HG02798 (cell line): ENCODE measurements at regions not wholly inside any gene's neighbourhood (a gene's known extent, or its start where the extent isn't known, plus 50 kb on each side); places are given as distances from the start of the nearest gene placed in this dataset.
"Not testable (repeated sequence)": the region's sequence is repeated elsewhere in the genome, so short reads cannot be mapped to it uniquely, and the experiment has no call there.

Experiments used
- ATAC-seq: cut with Tn5 transposase; IDR thresholded peaks from one replicate; pipeline ENCODE4 v1.9.1; 2021; ENCODE audit warnings: mild to moderate bottlenecking; ENCODE audit not compliant: unreplicated experiment, poor library complexity

DNA sequence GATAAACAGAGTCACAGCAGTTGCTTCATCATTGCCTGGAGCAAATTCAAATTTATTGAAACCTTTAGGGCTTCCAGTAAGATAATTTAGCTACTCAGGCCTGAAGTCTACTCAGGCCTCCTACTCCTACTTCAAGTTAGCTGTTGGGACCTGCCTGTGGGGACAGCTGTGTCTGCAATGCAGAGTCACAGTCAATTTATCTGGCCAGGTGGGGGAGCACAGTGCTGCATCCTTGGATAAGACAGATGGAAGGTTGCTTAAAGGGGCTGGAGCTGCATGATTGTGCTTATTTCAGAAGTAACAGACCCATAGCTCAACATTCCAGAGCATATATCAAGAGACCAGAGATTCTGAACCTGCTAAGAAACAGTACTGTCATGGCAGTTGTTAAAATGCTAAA is 932.1 kb downstream of the QKI start:
- no peak for ATAC-seq

DNA sequence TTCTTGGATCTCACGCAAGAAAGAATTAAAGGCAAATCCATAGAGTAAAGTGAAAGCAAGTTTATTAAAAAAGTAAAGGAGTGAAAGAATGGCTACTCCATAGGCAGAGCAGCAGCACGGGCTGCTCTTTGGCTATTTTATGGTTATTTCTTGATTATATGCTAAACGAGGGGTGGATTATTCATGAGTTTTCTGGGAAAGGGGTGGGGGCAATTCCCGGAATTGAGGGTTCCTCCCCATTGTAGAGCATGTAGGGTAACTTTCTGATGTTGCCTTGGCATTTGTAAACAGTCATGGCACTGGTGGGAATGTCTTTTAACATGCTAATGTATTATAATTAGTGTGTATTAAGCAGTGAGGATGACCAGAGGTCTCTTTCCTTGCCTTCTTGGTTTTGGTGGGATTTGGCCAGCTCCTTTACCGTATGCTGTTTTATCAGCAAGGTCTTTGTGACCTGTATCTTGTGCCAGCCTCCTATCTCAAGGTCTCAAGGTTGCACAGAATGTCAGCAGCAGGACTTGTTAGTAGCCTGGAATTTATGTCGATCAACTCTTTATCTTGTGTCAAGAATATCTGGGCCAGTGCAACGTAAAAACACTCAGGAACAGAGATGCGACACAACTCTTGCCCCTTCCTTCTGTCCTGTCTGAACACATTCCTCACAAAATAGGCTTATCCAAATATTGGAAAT is 931.4 kb downstream of the QKI start:
- no peak for ATAC-seq

DNA sequence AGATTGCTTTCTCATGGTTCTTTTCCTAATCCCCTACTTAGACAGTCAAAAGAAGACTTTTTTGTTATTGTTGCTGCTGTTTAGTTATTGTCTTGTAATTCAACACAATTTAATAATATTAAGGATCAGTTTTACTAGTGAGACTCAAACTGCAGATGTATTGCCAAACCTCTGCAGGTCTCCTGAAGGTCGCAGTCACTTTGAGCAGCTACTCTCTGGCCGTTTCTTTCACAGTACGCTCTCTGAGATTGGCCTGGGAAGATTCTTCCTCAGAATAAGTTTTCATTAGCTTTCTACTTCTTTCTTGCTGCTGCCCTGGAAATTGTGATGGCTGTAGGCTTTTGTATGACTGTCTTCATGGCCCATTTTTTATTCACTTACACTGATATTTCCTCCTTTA is 930.8 kb downstream of the QKI start:
- ATAC-seq = no peak

DNA sequence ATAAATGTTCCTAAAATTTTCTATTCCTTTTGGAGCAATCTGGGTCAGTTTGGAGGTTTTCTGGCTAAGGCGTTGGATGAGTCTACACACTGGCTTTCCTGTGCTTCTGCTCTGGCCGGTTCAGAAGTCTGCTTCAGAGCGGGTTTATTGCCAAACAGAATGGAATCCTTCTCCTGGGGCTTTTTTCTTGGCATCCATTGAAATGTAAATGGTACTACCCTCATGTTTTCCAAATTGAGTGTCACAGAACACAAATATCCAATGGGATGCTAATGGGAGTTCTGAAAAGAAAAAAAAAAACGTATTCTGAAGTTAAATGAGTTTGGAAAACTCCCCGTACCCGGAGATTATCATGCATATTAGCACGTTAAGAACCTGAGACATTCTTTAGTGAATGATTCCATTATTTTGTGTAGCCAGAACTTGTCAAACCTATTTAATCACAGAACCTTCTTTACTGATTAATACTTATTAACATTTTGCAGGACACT is 930.3 kb downstream of the QKI start:
- no peak for ATAC-seq

DNA sequence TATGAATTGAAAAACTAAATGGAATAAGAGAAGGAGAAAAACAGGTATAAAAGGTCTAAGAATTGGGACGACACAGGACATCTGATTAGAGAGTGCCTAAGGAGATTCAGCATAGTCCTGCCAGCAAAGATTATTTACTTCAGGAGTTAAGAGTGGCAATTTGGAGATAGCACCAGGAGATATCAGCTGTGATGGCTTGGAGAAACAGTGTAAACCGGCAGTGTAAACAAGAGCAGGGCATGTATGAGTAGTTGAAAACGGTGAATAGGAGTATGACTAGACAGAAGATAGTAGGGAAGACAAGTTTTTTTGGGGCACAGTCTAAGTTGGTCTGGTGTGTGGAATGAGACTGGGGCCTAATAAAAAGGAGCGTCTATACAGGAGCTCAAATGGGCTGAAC is 924.9 kb downstream of the QKI start:
- ATAC-seq = not testable (repeated sequence)

DNA sequence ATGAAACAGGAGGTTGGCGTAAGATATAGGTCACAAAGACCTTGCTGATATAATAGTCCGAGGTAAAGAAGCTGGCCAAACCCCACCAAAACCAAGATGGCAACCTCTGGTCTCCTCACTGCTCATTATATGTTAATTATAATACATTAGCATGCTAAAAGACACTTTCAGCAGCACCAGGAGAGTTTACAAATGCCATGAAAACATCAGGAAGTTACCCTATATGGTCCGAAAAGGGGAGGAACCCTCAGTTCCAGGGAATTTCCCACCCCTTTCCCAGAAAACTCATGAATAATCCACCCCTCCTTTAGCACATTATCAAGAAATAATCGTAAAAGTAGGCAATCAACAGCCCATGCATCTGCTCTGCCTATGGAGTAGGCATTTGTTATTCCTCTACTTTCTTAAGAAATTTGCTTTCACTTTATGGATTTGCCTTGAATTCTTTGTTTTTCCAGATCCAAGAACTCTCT is 923.4 kb downstream of the QKI start:
- no peak for ATAC-seq

DNA sequence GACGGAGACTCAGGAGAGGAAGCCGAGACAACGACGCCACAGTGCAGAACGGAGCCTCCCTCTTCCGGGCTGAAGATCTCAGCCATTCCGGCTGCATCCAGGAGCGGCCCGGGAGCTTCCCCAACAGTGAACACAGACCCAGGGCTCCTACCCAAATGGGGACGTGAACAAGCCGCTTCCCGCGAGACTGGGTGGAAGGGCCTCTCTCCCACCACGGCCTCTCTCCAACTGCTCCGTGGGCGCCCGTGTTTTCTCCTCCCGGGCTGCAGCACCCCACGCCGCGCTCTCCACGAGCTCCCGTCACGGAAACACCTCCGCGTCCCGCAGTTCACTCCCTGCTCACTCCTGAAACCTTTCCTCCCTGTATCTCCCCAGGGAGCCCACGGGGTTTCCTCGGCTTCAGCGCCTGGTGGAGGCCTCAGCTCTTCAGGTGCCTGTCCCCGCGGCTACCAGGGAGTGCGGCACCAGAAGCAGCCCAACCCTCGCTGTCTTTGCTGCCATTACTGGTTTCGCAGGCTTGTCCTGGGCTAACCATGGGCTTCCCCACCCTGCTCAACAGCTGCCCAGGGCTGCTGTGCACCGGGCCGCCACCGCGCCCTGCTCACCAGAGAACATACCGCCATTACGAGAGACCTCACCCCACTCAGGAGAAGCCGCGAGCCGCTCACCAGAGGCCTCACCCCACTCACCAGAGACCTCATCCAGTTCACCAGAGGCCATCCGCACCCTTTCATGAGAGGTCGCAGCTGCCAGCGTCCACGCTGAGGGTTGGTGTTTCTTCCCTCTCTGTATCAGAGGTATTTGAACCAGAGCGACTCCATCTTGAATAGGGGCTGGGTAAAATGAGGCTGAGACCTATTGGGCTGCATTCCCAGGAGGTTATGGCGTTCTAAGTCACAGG is 922.8 kb downstream of the QKI start:
- no peak for ATAC-seq

DNA sequence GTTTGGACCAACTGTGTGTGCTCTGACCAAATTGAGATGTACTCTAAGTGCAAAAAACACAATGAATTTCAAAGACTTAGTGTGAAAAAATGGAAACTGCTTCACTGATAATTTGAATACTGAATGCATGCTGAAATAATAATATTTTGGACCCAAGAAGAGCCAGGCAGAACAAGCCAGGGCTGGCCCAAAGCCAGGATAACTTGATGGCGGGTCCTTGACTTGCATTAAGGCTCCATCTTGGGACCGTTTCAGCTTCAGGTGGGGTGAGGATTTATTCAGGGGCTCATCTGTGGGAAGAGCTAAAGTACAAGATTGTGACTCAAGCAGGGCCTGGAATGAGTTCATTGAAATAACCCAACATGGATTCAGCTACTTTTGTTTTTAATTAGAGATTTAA is 921.9 kb downstream of the QKI start:
- no peak for ATAC-seq

DNA sequence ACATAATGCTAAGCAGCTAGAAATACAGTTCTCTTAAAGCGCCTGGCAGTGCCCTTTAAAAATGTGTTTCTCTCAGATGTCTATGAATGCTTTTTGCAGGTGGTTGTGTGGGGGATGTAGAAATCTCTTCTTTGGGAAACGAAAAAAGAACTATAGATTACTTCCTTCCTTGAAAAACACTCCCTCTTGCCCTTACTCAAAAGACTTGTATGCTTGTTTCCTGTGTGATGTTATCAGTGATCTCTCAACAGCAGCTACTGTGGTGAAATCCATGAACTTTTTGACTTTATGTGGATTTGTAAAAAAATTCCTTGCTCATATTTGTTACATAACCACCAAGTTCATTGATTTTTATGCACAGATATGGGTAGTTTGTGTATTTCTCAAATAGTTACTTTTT is 916.5 kb downstream of the QKI start:
- ATAC-seq = no peak

DNA sequence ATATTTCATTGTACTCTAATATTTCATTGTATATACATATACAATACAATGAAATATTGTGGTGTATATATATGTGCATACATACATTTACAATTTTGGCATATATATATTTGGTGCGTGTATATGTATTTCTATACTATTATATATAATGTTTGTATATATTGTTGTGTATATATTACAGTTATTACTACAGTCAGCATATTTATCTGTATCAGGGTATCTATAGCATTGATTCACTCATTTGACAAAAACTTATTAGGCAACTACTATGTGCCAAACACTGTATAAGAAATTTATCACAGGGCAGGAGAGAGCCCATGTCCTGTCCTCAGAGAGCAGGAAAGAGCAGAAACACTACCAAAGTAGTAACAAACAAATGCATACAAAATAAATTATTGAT is 910.6 kb downstream of the QKI start:
- ATAC-seq = no peak

DNA sequence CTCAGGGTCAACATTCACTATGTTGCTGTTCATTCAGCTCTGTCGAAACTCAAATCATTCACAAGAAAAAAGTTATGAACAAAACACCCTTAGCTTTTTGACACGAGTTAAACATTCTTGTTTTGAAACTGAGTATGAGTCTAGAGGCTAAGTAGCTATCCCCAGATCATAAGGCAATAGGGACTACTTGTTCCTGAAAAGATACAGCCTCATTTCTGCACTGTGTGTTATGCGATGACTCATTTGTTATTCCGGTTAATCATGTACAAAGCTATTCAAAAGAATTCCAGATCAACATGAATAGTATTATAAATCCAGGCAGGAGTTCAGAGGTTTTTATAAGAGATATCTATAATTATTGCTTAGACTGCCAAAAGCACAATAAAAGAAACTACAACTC is 908.0 kb downstream of the QKI start:
- no peak for ATAC-seq

DNA sequence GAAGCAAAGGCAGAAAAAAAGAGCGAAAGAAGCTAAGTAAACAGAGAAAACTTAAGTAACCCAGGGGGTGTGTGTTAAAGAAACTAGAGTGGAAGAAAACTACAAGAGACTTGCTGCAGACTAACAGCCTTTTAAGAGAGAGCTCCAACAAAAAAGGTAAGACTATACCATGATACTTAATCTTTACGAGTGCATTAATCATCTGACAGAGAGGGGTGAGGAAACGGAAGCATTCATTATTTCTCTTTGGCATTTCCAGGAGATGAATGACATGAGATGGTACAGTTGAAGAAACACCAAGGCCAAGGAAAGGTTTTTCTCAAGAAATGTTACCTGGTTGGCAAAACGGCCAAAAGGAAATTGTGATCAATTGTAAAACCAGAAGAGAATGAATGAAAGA is 906.8 kb downstream of the QKI start:
- ATAC-seq = no peak

DNA sequence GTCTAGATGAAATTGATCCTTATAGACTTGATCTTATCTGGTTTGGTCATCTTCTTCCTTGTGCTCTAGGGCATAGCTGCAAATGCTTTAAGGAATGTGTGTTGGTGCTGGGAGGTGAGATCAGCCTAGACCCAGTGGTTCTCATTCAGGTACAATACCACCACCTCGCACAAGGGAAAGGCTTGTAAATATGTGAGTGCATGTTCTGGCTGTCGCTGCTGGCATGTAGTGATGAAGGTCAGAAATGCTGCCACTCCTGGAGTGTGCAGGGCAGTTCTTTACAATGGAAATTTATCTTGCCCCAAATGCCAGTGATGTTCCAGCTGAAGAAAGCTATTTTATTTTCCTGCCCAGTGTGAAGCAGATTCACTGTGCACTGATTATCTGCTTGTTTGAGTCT is 900.9 kb downstream of the QKI start:
- ATAC-seq = no peak

DNA sequence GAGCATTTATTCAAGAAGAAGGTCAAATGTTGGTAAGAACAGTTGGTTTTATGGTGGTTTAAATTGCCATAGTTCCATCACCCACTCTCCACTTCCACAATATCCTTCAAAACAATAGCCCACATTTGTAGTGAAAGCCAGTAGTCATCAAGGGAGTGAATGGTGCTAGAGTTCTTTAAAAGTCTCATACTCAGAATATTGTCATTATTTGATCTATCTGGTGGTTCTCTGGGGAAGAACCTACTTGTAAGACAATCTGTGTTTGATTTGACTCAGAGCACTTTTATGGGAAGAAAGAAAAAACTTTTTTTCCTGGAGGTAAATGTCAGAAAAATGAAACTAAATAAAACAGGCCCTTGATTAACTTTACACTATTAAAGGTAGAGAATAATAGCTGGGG is 893.8 kb downstream of the QKI start:
- no peak for ATAC-seq

DNA sequence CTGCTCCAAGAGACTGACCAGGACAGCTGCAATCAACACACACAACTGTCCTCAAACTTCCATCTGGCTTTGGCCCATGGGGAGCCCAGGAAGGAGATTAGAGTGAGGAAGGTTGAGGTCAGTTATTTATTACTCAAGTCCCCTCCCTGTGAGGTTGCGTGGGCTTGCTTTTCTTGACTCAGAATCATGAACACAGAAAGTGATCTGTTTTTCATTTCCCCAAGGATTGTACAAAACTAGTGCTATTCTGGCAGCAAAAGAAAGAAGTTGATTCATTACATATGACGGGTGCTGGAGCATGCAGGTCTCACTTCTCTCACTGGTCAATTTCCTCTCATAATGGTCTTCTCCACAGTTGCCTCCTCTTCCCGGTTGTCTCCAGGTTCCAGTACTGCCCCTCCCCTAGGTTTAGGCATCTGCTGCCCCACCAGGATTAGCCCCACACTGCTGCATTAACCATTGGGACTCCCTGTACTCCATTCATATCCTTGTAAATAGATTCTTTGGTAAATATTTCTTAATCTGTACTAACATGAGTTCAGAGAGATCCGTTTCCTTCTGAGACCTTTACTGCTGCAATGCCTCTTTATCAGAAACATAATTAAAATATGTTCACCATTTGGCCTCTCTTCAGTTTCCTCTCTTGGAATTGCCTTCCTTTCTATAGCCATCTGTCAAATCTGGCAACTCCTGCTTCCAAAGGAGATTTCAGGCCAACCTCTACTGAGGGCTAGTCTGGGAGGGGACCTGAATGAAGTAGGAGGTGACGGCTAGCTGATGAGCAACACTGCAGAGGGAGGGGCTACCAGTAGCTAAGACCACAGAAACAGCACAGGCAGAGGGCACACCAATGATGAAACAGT is 888.8 kb downstream of the QKI start:
- peak; percentile 39 for ATAC-seq

DNA sequence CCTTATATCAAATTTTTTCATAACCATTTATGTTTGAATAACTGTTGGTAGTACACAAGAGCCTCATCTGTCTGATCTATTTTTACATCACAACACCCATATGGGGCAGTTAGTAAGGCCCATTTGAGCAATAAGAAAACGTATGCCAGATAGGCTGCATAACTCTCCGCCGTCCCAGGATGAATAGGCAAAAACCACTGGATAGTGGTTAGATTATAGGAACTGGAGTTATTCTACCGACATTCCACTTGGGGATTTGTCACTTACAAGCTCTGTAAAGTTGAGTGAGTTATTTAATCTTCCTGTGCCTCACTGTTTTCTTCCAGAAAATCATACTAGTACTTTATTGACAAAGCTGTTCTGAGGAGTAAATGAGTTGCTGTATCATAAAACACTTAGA is 881.9 kb downstream of the QKI start:
- no peak for ATAC-seq

DNA sequence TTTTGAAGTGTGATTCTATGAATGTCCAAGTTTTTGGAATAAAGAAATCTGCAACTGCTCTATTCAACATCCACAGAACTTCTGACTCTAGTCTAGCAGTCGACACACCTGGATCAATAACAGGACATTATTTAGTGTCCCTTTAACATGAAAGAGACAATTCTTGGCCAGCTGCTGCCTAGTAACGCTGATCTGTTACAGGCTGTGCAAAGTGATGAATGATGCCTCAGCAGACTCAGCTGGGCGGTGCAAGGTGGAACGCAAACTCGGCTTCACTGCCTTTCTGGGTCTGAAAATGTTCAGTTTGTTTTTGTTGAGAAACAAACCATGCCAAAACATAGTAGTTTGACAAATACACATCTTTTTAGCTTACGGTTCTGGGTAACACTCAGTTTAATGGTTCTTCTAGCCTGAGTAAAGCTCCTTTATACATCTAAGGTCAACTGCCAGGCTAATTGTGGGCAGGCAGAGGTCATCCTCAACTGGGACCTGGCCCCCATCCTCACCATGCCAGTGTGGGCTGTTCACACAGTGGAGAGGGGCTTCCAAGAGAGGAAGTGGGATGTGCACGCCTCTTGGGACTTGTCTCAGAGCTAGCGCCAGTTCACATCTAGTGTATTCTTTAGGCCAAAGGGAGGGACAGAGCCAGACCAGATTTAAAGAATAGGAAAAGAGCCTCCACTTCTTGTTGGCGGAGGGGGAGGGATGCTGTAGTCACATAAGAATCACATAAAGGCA is 879.7 kb downstream of the QKI start:
- no peak for ATAC-seq

DNA sequence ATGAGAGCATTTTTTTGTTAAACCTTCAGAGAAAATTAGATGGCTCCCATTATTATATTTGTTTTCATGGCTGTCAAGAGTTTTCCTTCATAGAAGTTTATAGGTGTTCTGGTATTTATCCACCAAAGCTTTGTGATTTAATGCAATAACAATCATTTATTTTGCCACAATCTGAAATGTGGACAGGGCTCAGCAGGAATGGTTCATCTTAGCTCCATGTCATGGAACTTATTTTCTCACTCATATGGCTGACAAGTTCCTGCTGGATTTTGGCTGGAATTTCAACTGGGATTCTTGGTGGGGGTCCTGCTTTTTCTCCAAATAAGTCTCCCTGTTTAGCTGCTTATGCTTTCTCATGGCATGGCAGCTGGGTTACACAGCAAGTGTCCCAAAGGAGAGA is 876.7 kb downstream of the QKI start:
- ATAC-seq = no peak

DNA sequence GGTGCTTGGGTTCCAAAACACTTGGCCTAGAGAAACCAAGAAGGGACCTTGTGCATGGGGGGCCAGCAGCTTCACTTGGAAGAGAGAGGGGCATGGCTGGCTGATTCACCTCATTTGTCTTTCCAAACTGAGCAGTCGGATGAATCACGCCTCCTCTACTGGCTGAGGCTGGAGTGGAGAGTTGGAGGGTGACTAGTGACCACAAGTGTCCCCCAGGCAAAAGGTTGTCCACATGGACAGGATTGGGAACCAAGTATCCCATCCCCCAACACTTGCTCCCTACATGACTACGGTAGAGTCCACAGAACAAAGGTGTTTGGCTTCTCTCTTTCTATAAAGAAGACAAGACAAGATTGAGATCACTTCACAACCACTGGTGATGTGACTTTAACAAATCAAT is 875.6 kb downstream of the QKI start:
- ATAC-seq = no peak

DNA sequence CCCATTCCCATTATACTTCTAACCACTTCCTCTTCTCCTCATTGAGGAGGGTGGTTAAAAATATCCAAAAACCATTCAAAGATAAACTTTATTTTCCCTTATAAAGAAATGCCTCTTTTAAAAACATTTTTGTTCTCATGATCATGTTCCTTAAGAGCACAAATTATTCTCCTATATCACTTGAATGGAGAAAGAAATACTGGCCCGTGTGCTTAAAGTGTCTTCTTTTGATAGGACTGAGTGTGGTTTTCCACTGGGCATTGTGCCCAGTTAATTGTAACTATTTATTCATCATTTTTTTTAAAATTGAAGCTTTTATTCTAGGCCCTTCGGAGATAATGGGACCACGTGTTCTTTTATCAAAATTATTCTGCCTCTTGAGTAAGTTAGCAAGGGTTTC is 871.5 kb downstream of the QKI start:
- ATAC-seq = no peak
